Stomach (tissue), 8 donors: ENCODE measurements at regions not wholly inside any gene's neighbourhood (a gene's known extent, or its start where the extent isn't known, plus 50 kb on each side); places are given as distances from the start of the nearest gene placed in this dataset.

Source experiments
- DNase-seq, 2 donors: peaks; one replicate each; pipeline versions ENCODE4 v3.0.0 to v3.0.0-alpha.2; 2013 to 2019
- H3K27ac ChIP-seq, 5 donors: fragments of 200-600 bp in 4 of 5; sonication (generic) in 4 of 5; one replicate each; pipeline ENCODE4 v1.5.1; 2013 to 2019; ENCODE audit warnings: mild to moderate bottlenecking in 1 of 5, moderate library complexity in 1 of 5
- H3K27me3 ChIP-seq, 3 donors: fragments of 200-600 bp; sonication (generic); one replicate each; pipeline ENCODE4 v1.5.1; 2017 to 2019; ENCODE audit warnings: mixed run types in 1 of 3
- H3K36me3 ChIP-seq, 4 donors: fragments of 200-600 bp; sonication (generic); 1 replicate in 3 of 4; 2 replicates in 1 of 4; pipeline ENCODE4 v1.5.1; 2016 to 2019
- H3K4me1 ChIP-seq, 4 donors: fragments of 200-600 bp; sonication (generic); one replicate each; pipeline ENCODE4 v1.5.1; 2016 to 2019
- H3K4me3 ChIP-seq, 4 donors: fragments of 200-600 bp; sonication (generic) in 3 of 4; one replicate each; pipeline ENCODE4 v1.5.1; 2016 to 2019; ENCODE audit warnings: mild to moderate bottlenecking in 1 of 4
- H3K9me3 ChIP-seq, 4 donors: fragments of 200-600 bp; sonication (generic); one replicate each; pipeline ENCODE4 v1.5.1; 2016 to 2019
- CTCF ChIP-seq, 7 experiments: fragments of 450-650 bp in 4 of 7; fragments of 200-600 bp in 3 of 7; sonication (generic) in 3 of 7; IDR thresholded peaks; one replicate each; pipeline ENCODE4 v1.5.1; 2016 to 2019; ENCODE audit warnings: antibody characterized with exemption in 7 of 7, control low read depth in 2 of 7, mild to moderate bottlenecking in 1 of 7
- EP300 ChIP-seq: sonication (generic); formaldehyde crosslinking; IDR thresholded peaks from one replicate; pipeline ENCODE4 v1.6.1; 2017; ENCODE audit warnings: antibody characterized with exemption
- POLR2A ChIP-seq, 4 donors: fragments of 450-650 bp; IDR thresholded peaks; one replicate each; pipeline ENCODE4 v1.6.1; 2016; ENCODE audit warnings: antibody characterized with exemption in 4 of 4, control low read depth in 2 of 4, mild to moderate bottlenecking in 1 of 4, moderate library complexity in 1 of 4
- POLR2AphosphoS5 ChIP-seq, 3 donors: sonication (generic); formaldehyde crosslinking; IDR thresholded peaks; one replicate each; pipeline ENCODE4 v1.6.1; 2016; ENCODE audit warnings: antibody characterized with exemption in 3 of 3
- WGBS, 5 donors: extraction: QIAGEN DNeasy Blood & Tissue Kit in 3 of 5; methylation state at CpG; one replicate each; pipeline versions ENCODE4 v1.1.5 to v1.1.7; 2013 to 2018; 5-methylcytosine and 5-hydroxymethylcytosine counted together
- intact Hi-C: fragments of 100-400 bp; cut with DNase I; formaldehyde crosslinking; loops from one replicate; pipeline ENCODE4 v1.15.1; 2023; ENCODE audit warnings: low total_unique reads
- donor health status: healthy with polysubstance abuse.
- donor health status: Bipolar disorder and iron deficiency.
- donor health status: healthy.

- intact Hi-C loops: no loop called here
- H3K27me3 ChIP-seq: no peaks in the 10 kb centered on the region
- WGBS, 5 donors: 89 to 94% (median 92%) methylated on average over 8 of the region's 8 CpGs
- no peak overlapping the region for H3K4me3 ChIP-seq
- H3K9me3 ChIP-seq: no peaks in the 10 kb centered on the region
- no peaks in the 10 kb centered on the region for H3K4me1 ChIP-seq
- no peaks in the 10 kb centered on the region for H3K36me3 ChIP-seq
- no peak for DNase-seq
- no peak for TF ChIP-seq POLR2AphosphoS5 (IDR thresholded peaks at IDR 0.05)
- no peak for TF ChIP-seq CTCF (IDR thresholded peaks at IDR 0.05)
- no peak for TF ChIP-seq POLR2A (IDR thresholded peaks at IDR 0.05)
- no peak for TF ChIP-seq EP300
- H3K27ac ChIP-seq: no peak overlapping the region
Observed at GRCh38 chr6:54014440-54014839, 96.8 kb upstream of the MLIP start.

DNA sequence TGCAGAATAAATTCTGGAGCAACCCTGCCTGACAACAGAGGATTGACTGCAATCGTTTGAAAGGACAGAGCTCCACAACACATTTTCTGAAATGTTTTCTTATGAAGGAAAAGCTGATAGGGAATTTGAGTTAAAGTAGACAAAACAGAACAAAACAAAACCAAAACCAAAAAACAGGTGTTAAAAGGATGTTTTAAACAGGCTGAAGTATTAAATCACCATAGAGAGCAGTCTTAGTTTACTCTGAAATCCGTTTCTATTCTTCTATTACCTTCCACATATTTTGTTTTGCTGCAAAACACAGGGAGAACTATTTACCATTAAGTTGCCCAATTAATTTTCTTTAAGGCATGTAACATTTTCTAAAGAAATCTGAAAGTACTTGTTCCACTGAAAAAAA lies 93.4 kb upstream of the MLIP start:
- no peak overlapping the region for H3K27ac ChIP-seq
- no peak overlapping the region for H3K4me3 ChIP-seq
- no peak for TF ChIP-seq CTCF (IDR thresholded peaks at IDR 0.05)
- no peak for TF ChIP-seq POLR2AphosphoS5 (IDR thresholded peaks at IDR 0.05)
- TF ChIP-seq POLR2A (IDR thresholded peaks at IDR 0.05): no peak
- no peak for TF ChIP-seq EP300

DNA sequence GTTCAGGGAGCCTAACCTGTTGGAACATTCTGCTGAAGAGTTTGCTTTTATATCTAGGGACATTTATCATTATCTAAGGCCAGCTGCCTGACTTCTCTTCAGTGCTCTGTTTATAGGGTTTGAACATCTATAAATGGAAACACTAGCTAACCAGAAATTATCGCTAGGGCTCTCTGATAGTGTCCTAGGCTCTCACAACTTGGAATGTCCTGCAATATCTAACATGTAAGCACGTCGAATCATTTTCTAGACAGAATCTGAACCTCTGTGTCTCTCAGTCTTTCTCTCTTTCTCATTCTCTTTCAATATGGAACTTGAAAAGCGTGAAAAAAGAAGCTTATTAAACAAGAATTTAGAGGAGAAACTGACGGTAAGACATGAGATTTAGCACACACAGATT lies 92.5 kb upstream of the MLIP start:
- no peaks in the 10 kb centered on the region for H3K27me3 ChIP-seq
- H3K27ac ChIP-seq: no peak overlapping the region
- 66 to 85% (median 76%) methylated on average over 5 of the region's 5 CpGs for WGBS, 5 donors
- DNase-seq: no peak
- no peaks in the 10 kb centered on the region for H3K9me3 ChIP-seq
- TF ChIP-seq CTCF (IDR thresholded peaks at IDR 0.05) (no peak), POLR2AphosphoS5 (IDR thresholded peaks at IDR 0.05) (no peak), POLR2A (IDR thresholded peaks at IDR 0.05) (no peak), EP300 (no peak)
- H3K36me3 ChIP-seq: no peaks in the 10 kb centered on the region
- H3K4me3 ChIP-seq: no peak overlapping the region
- no peaks in the 10 kb centered on the region for H3K4me1 ChIP-seq
- intact Hi-C loops: no loop called here

More for the DNA sequence above, 93.4 kb upstream of the MLIP start:
- DNase-seq: no peak
- Histone ChIP-seq H3K27me3 (no peaks in the 10 kb centered on the region), H3K9me3 (no peaks in the 10 kb centered on the region), H3K4me1 (no peaks in the 10 kb centered on the region), H3K36me3 (no peaks in the 10 kb centered on the region)
- WGBS, 5 donors: 33 to 61% (median 37%) methylated on average over 2 of the region's 2 CpGs
- intact Hi-C loops: no loop called here

GRCh38 chr6:54019860-54020259 lies 91.4 kb upstream of the MLIP start:
- intact Hi-C loops: no loop called here
- no peak overlapping the region for H3K4me3 ChIP-seq
- H3K36me3 ChIP-seq: no peaks in the 10 kb centered on the region
- no peak for DNase-seq
- H3K27me3 ChIP-seq: no peaks in the 10 kb centered on the region
- H3K9me3 ChIP-seq: no peaks in the 10 kb centered on the region
- H3K27ac ChIP-seq: no peak overlapping the region
- H3K4me1 ChIP-seq: no peaks in the 10 kb centered on the region
- TF ChIP-seq POLR2AphosphoS5 (IDR thresholded peaks at IDR 0.05) (no peak), POLR2A (IDR thresholded peaks at IDR 0.05) (no peak), CTCF (IDR thresholded peaks at IDR 0.05) (no peak), EP300 (no peak)

GRCh38 chr6:54020334-54020733 lies 90.9 kb upstream of the MLIP start:
- Histone ChIP-seq H3K4me3 (no peak overlapping the region), H3K36me3 (no peaks in the 10 kb centered on the region), H3K27me3 (no peaks in the 10 kb centered on the region), H3K27ac (no peak overlapping the region), H3K9me3 (no peaks in the 10 kb centered on the region), H3K4me1 (no peaks in the 10 kb centered on the region)
- DNase-seq: peak in 1 of 2 donors; percentile 10
- 70 to 78% (median 72%) methylated on average over 3 of the region's 3 CpGs for WGBS, 5 donors
- intact Hi-C loops: no loop called here
- TF ChIP-seq EP300: no peak
- no peak for TF ChIP-seq POLR2A (IDR thresholded peaks at IDR 0.05)
- no peak for TF ChIP-seq CTCF (IDR thresholded peaks at IDR 0.05)
- no peak for TF ChIP-seq POLR2AphosphoS5 (IDR thresholded peaks at IDR 0.05)
